Natural killer cell (primary cell): ENCODE measurements at regions not wholly inside any gene's neighbourhood (a gene's known extent, or its start where the extent isn't known, plus 50 kb on each side); places are given as distances from the start of the nearest gene placed in this dataset.
A peak's percentile ranks its signal among the peaks of the same experiment; 100 is the strongest.
"Not testable (repeated sequence)": the region's sequence is repeated elsewhere in the genome, so short reads cannot be mapped to it uniquely, and the experiment has no call there.

Source experiments
- ATAC-seq, 3 donors: fragments of 150-1000 bp in 2 of 3; fragments of 200-7000 bp in 1 of 3; cut with Tn5 transposase; 1 replicate in 1 of 3; 2 replicates in 2 of 3; pipeline ENCODE4 v1.10.0; 2021; ENCODE audit warnings: mild to moderate bottlenecking in 2 of 3, moderate library complexity in 2 of 3
- DNase-seq, 2 donors: peaks; one replicate each; pipeline versions ENCODE4 v3.0.0 to v3.0.0-alpha.2; 2013 to 2021; ENCODE audit warnings: mixed read lengths in 1 of 2
- H3K27ac ChIP-seq: one replicate; pipeline ENCODE4 v1.5.1; 2013; ENCODE audit warnings: mild to moderate bottlenecking, low read length
- H3K27me3 ChIP-seq: one replicate; pipeline ENCODE4 v1.6.1; 2013; ENCODE audit warnings: low read length; ENCODE audit not compliant: control insufficient read depth, insufficient read depth
- H3K36me3 ChIP-seq: one replicate; pipeline ENCODE4 v1.6.1; 2013; ENCODE audit warnings: low read length; ENCODE audit not compliant: control insufficient read depth, insufficient read depth
- H3K4me1 ChIP-seq: one replicate; pipeline ENCODE4 v1.6.1; 2013; ENCODE audit warnings: low read length; ENCODE audit not compliant: control insufficient read depth, insufficient read depth
- H3K4me3 ChIP-seq: one replicate; pipeline ENCODE4 v1.5.1; 2013; ENCODE audit warnings: low read length
- H3K9me3 ChIP-seq: one replicate; pipeline ENCODE4 v1.6.1; 2013; ENCODE audit warnings: low read length; ENCODE audit not compliant: control insufficient read depth, insufficient read depth
- H3K27ac Mint-ChIP-seq, 2 donors: one replicate each; pipeline ENCODE4 v1.8.0; 2022; ENCODE audit warnings: mild to moderate bottlenecking in 2 of 2, mixed read lengths in 2 of 2, moderate library complexity in 1 of 2
- H3K27me3 Mint-ChIP-seq, 2 donors: one replicate each; pipeline ENCODE4 v1.8.0; 2022; ENCODE audit warnings: low read depth in 2 of 2, mixed read lengths in 2 of 2
- H3K36me3 Mint-ChIP-seq: one replicate; pipeline ENCODE4 v1.8.0; 2022; ENCODE audit warnings: mixed read lengths
- H3K4me1 Mint-ChIP-seq, 2 donors: one replicate each; pipeline ENCODE4 v1.8.0; 2022; ENCODE audit warnings: mixed read lengths in 2 of 2
- H3K4me3 Mint-ChIP-seq: one replicate; pipeline ENCODE4 v1.8.0; 2022; ENCODE audit warnings: mild to moderate bottlenecking, moderate library complexity, mixed read lengths
- H3K9me3 Mint-ChIP-seq, 2 donors: one replicate each; pipeline ENCODE4 v1.8.0; 2022; ENCODE audit warnings: mixed read lengths in 2 of 2
- WGBS: methylation state at CpG from one replicate; pipeline ENCODE4 v1.1.7; 2013; ENCODE audit warnings: missing lambda C conversion rate; ENCODE audit not compliant: insufficient coverage; 5-methylcytosine and 5-hydroxymethylcytosine counted together
- intact Hi-C: fragments of 100-400 bp; cut with micrococcal nuclease; formaldehyde crosslinking; loops from one replicate; pipeline ENCODE4 v1.14.2; 2022

DNA sequence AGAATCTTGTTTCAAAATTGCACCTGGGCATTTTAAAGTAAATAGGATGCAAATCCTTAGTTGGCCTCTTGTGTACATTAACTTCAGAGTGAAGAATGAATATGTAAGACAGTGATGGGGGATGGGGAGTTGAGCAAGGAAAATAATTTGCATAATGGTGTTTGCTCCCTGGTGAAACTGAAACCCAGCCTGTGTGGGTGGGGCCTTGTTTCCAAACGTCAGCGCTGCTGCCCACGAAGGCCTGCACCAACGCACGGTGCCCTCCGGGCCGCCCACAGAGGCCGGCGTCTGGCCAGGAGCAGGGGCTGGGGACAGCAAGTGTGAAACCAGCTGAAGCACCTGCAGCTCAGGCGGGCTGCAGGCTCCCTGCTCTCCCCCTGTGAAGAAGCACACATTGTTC is 262.0 kb upstream of the PLGLB2 start:
- H3K36me3 Mint-ChIP-seq, intact Hi-C loops, H3K27me3 ChIP-seq, H3K9me3 ChIP-seq, DNase-seq, H3K9me3 Mint-ChIP-seq, H3K27me3 Mint-ChIP-seq, H3K4me1 Mint-ChIP-seq, H3K4me3 ChIP-seq, H3K4me1 ChIP-seq, H3K4me3 Mint-ChIP-seq, H3K36me3 ChIP-seq: not testable (repeated sequence)
- H3K27ac Mint-ChIP-seq: peak overlapping the region; percentile 69 to 85
- peak; percentile 92 to 97 (median 95) for ATAC-seq
- peak overlapping the region; percentile 77 for H3K27ac ChIP-seq
- no CpG with 5 or more reads among the region's 10 CpGs for WGBS

DNA sequence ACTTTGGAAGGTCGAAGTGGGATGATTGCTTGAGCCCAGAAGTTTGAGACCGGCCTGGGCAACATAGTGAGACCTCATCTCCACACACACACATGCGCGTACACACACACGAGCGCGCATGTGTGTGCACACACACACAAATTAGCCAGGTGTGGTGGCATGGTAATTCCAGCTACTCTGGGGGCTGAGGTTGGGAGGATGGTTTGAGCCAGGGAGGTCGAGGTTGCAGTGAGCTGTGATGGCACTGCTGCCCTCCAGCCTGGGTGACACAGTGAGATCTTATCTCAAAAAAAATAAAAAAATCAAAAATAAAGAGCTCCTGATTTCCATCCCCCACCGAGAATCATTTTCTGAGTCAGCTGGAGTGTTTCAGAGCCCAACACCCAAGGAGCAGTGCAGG is 261.5 kb upstream of the PLGLB2 start:
- H3K4me3 ChIP-seq, H3K9me3 ChIP-seq, intact Hi-C loops, H3K9me3 Mint-ChIP-seq, H3K27me3 Mint-ChIP-seq, H3K4me3 Mint-ChIP-seq, H3K36me3 Mint-ChIP-seq, H3K36me3 ChIP-seq, H3K4me1 Mint-ChIP-seq, H3K4me1 ChIP-seq, H3K27me3 ChIP-seq: not testable (repeated sequence)
- H3K27ac Mint-ChIP-seq: peak overlapping the region; percentile 69 to 85
- DNase-seq (peak in 1 of 2 donors; percentile 51), ATAC-seq (peak; percentile 6 to 42 (median 40))
- WGBS: 0% methylated on average over 1 of the region's 9 CpGs
- peak overlapping the region; percentile 77 for H3K27ac ChIP-seq

GRCh38 chr2:87488021-87488420 is 259.9 kb upstream of the PLGLB2 start:
- H3K4me1 Mint-ChIP-seq, H3K36me3 Mint-ChIP-seq, H3K27me3 Mint-ChIP-seq, H3K9me3 ChIP-seq, H3K4me3 ChIP-seq, H3K27me3 ChIP-seq, H3K27ac Mint-ChIP-seq, H3K36me3 ChIP-seq, H3K9me3 Mint-ChIP-seq, H3K27ac ChIP-seq, H3K4me1 ChIP-seq, intact Hi-C loops, DNase-seq, ATAC-seq, H3K4me3 Mint-ChIP-seq: not testable (repeated sequence)
- WGBS: no CpG with 5 or more reads among the region's 1 CpG

- H3K36me3 ChIP-seq, H3K9me3 Mint-ChIP-seq, H3K27ac ChIP-seq, DNase-seq, H3K4me1 Mint-ChIP-seq, H3K27me3 Mint-ChIP-seq, H3K4me3 ChIP-seq, H3K27me3 ChIP-seq, intact Hi-C loops, H3K4me1 ChIP-seq, H3K36me3 Mint-ChIP-seq, H3K9me3 ChIP-seq, ATAC-seq, H3K4me3 Mint-ChIP-seq, H3K27ac Mint-ChIP-seq: not testable (repeated sequence)
- 95% methylated on average over 3 of the region's 3 CpGs for WGBS
Observed at GRCh38 chr2:87488991-87489390, 258.9 kb upstream of the PLGLB2 start.

- intact Hi-C loops, H3K4me3 ChIP-seq, H3K27me3 ChIP-seq, H3K9me3 Mint-ChIP-seq, DNase-seq, ATAC-seq, H3K4me1 Mint-ChIP-seq, H3K27me3 Mint-ChIP-seq, H3K9me3 ChIP-seq, H3K4me1 ChIP-seq, H3K36me3 ChIP-seq, H3K27ac ChIP-seq, H3K4me3 Mint-ChIP-seq, H3K36me3 Mint-ChIP-seq: not testable (repeated sequence)
- H3K27ac Mint-ChIP-seq: peak overlapping the region; percentile 59 to 70
- WGBS: 89% methylated on average over 4 of the region's 5 CpGs
Observed at GRCh38 chr2:87494846-87495245, 253.0 kb upstream of the PLGLB2 start.

DNA sequence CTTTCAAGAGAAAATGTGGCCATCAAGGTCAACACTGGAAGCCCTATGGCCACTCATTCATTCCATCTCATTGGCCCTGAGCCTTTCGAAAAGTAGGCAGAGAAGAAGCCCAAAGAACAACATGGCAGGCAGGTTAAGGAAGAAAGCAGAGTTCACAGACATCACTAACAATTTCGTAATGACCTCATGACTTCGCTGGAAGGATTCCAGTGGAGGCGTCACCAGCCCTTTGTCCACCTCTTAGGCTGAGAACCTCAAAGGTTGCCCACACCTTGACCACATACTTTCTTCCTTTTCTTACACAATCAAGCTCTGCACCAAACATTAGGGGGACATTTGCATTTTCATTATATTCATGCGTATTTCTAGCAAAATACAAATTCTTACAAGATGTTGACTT is 252.4 kb upstream of the PLGLB2 start:
- WGBS: no CpG with 5 or more reads among the region's 5 CpGs
- H3K9me3 ChIP-seq, DNase-seq, H3K36me3 ChIP-seq, H3K27me3 Mint-ChIP-seq, H3K27ac ChIP-seq, H3K4me3 Mint-ChIP-seq, H3K9me3 Mint-ChIP-seq, ATAC-seq, intact Hi-C loops, H3K4me3 ChIP-seq, H3K36me3 Mint-ChIP-seq, H3K27me3 ChIP-seq, H3K4me1 ChIP-seq: not testable (repeated sequence)
- Mint-ChIP-seq H3K27ac (peak overlapping the region; percentile 59 to 70), H3K4me1 (peaks cover 10% of the 10 kb centered on the region in 2 donors)
